HG03571 (cell line): ENCODE measurements at regions not wholly inside any gene's neighbourhood (a gene's known extent, or its start where the extent isn't known, plus 50 kb on each side); places are given as distances from the start of the nearest gene placed in this dataset.

Experiments
- ATAC-seq: cut with Tn5 transposase; IDR thresholded peaks from one replicate; pipeline ENCODE4 v1.9.1; 2021; ENCODE audit not compliant: unreplicated experiment

DNA sequence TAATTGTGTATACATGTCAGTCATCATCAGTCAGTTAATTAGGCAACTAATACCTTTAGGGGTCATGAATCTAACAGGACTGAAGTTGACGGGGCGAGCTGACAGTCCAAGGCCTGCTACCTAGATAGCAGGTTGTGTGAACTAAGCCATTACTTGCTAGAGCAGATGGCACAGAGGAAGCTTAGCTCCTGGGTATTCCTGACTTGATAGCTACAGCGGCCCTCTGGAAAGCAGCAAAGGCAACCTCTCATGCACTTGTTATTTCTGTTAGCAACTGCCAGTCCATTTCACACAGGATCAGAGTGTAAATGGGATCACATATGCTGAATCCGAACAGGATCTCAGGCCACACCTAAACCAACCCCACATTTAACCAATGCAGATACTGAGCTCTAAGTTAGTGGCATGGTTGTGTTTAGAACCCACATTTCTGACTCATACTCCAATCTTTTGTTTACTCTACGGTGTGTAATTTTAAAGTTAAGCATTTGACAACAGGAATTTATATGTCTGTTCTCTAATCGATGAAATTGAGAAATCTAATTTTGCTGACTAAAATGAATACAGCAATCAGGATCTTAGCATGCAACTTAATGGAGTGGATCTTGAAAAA, 521.3 kb upstream of the ZNF608 start:
- no peak for ATAC-seq

DNA sequence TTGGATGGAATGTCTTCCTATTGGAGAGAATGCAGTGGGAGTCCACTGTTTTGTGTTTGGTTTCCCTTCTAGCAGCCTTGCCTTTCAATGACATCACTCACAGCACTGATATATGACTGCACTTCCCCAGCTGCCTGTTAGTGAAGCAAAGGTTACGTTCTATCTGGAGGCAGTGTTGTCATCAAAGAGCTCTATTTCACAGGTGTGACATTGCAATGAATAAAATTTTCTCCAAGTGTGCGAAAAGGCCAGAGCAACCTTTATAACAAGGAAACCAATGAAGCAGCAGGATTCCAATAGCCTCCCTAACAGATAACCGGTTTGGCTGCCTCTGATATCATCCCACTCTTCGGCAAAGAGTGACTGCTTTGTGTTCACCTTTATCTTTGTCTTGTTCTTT, 523.5 kb upstream of the ZNF608 start:
- no peak for ATAC-seq

DNA sequence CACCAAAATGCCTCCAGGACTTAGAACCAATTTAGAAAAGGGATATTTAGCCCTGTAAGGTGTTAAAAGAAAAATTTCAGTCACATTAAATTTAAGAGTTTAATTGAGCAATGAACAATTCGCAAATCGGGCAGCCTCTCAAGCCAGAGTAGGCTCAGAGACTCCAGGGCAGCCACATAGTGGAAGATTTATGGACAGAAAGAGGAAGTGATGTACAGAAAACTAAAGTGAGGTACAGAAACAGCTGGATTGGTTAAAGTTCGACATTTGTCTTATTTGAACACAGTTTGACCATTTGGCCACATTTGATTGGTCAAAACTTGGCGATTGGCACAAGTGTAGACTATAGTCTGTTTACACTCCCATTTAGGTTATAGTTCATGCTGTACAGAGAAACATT, 525.9 kb upstream of the ZNF608 start:
- ATAC-seq: no peak

DNA sequence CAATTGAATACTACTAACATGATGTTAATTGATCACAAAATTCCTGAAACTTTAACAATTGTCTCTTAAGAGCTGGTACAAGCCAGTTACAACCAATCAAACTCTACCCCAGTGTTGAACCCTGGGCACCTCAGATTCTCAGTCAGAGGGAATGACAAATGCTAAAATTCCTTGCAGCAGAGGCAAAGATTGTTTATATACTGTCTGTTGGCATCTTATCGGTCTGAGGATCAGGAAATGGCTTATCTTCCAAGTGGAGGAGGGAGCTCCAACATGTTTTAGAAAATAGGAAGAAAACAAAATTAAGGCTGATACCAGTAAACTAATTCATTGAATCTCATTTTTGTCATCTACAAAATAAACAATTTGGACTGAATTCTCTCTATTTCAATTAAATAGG, 527.8 kb upstream of the ZNF608 start:
- no peak for ATAC-seq

DNA sequence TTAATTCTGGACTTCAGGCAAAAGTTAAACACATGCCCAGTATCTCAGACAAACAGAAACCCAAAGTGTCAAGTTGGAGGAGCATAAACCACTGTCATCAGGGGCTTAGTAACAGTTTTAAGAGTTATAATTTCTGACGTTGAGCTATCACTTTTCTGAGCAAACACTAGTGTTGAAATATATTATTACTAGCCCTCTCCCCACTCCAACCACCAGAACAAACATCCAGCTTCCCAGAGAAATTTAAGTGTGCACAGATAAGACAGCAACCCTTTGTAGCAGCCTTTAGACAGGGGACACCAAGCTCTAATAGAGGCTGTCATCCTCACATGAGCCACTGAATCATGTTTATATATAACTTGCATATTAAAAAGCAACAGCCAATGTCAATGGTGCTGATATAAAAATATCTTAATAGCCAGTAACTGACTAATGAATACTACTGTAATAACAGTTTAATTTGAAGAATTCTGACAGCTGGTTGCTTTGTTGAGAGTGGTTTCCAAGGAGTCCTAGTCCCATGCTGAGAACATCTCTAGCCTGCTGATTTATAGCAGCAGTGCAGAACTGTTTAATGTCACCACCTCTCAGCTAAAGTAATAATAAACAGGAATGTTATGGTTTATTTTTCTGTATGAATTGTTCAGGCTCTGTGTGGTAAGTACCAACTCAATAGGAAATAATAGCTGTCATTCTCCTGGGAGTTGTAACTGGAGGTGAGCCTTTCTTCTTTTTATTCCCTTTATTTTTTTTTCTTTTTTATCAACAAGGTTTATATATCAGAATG, 528.7 kb upstream of the ZNF608 start:
- no peak for ATAC-seq

DNA sequence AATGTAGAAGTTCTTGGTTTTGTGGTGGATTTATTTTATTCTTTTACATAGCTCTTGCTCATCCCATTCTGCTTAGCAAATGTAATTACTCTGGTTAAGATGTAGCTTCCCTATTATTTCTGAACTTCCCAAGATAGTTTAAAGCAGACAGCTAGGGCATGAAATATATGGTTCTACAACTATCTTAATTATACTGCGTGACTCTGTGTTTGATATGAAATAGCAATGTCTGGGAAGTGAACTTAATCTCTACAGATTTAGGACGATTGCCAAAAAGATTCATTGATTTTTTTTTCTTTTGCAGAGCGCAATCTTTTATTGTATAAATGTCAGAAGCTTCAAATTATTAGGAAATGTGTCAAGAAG, 529.3 kb upstream of the ZNF608 start:
- ATAC-seq: no peak

DNA sequence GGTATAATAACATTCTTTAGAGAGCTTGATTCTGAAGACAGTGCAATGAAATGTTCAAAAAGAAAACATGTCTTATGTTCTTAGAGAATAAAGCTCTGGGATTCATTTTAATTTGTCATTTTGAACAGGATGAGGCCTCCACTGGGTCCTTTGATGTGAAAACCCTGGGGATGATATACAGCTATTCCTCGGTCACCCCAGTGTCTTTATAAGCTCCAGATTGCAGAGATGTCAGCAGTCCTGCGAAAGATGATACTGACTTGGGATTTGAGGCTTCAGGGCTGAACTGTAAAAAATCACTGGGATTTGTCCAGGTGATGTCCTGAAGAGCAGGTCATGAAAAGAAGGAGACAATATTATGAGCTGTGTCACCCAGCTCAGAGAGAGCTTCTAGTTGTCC, 529.7 kb upstream of the ZNF608 start:
- ATAC-seq: no peak

DNA sequence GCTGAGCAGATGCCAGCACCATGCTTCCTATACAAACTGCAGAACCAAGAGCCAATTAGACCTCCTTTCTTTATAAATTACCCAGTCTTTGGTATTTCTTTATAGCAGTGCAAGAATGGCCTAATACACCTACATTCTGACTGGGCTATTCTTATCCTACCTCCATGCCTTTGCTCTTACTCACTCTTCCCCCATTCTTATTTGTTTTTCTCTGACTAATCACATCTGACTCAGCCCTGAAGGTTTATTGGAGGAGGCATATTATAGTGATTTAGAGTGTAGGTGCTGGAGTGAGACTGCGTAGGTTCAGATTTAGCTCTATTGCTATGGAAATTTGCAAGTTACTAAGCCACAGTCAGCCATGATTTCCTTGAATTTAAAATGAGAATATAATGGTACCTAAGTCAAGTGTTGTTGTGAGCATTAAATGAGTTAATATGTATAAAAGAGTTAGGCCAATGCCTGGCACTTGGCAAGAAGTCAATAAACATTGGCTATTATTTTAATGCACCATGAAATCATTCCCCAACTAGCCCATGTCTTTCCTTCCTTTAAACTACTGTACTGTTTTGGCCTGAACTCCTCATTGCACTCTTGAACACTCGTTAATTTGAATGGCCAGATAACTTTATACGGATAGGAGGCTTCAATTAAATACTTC, 531.2 kb upstream of the ZNF608 start:
- no peak for ATAC-seq

DNA sequence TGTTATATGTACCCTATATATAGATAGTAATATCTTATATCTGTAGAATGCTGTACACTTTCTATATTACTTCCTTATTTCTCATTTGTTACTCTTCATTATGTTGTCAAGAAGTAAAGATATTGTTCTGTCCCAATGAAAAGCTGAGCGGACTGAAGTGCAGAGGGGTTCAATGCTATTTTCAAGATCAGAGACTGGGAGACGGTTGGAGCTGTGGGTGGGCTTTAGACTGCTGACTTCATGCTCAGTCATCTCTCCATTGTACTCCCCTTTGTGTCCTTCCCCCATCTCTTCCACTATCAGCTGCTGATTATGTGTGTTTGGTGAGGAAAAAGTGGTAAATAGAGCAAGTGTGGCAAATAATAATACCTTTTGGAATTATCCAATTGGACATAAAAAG, 532.3 kb upstream of the ZNF608 start:
- ATAC-seq: no peak

DNA sequence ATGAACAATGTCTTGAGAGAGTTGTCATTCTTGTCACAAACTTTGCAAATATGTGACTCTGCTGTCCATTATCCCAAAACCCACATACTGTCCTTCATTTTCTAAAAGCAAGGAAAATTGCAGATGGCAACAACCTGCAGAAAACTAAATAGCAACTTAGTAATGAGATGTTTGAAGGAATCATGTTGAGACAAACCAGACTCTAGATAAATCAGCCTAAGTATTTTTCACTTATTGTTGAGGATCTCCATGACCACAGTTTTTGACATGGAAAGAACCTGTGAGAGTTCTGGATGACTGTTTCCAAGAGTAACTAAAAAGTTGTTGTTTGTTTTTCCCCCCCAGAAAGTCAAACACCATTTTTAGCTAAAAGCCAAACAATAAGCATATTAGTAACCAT, 535.2 kb upstream of the ZNF608 start:
- ATAC-seq: no peak

DNA sequence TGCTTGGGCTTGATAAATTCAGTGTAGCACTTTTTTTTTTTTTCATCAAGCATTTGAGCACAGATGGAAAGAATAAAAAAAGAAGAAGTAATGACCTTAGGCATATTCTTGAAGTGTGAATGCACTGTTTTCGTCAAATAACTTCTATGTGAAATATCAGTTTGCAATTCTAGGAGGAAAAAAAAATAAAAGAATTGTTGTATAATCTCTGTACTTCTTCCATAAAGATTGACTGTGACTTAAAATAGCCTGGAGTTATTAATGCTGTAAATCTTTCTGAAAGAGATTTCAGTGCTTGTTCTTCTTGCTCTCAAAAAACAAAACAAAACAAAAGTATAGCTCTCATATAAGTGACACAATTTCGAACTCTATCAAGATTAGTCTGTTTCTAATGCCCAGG, 536.9 kb upstream of the ZNF608 start:
- no peak for ATAC-seq

DNA sequence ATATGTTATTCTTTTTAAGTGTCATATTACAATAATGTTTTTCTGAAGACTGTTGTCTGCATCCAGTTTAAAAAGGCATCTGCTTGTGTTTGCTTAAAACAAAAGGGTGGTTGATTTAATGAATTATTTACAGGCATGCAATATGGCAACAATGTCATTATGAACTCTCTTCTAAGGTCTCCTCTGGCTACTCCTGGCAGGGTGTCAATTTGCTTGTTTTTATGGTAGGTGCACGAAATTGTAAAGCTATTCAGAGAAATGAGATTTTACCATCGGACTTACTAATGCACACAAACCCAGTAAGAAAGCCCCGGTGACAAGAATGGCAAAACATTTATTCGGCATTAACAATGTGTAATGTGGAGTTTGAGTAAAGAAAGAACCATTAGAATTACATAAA, 539.8 kb upstream of the ZNF608 start:
- no peak for ATAC-seq

DNA sequence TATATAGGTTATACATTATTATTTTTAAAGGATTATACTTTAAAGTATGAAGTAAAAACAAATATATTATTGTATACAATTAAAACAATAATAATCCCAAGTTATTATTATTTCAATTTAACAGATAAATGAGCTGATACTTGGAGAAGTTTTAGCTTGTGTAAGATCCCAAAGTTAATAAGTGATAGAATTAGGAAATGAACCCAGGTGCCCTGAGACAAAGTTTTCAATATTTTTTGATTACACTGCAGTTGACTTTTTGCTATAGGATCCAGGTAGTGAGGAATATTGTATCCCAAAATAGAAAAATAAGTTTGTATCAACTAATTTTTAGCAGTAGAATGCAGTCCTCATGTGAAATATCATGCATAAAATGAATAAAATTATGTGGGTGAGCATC, 543.2 kb upstream of the ZNF608 start:
- ATAC-seq: no peak

DNA sequence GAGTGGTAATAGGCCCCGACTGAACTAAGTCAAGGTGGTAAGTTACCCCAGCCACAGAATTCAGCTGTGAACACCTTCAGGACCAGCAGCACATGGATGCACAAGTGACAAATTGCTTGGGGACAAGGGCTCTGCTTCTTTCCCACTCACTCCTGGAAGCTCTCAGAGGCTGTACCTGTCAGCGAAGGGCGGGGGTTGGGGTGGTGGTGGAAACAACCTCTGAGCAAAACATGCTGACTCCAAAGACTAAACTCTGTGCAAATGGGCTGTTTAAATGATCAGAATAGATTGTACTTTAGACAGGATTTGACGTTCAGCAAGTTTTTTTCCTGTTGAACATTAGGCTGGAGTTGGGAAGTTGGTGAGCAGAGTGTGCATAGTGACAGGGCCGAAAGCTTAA, 544.5 kb upstream of the ZNF608 start:
- ATAC-seq: no peak

DNA sequence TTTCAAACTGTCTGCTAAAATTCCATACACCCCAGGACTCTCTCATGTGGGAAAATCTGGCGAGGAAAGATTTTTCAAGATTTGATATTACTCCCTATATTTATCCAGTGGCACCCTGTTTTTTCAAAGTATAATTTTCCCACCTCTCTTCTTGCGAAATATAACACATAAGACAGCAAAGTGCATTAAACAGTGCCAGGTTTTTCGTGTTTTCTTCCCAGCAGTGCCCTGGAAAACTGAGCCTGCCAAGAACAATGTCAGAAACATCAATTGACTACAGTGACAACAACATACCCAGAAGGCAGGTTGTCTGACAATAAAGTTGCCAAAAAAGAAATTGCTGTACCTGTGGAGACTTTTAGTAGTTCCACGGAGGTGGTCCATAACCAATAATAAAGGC, 545.0 kb upstream of the ZNF608 start:
- no peak for ATAC-seq

DNA sequence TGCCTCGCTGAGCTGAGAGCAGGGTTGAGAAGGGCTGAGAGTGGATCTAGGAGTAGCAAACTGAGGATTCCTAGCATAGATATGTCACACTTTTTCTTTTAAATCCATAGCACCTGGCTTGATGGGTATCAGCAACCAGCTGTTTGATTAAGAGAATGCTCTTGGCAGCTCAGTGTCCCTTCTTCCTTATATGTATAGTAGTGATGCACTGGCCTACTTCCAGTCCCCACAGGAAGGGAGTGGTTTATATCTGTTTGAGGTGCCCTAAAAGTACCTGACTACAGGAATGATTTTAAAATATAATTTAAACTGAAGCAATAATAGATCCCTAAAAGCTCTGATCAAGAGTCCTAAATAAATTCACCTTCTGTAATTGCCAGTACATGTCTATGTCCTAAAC, 546.8 kb upstream of the ZNF608 start:
- no peak for ATAC-seq

DNA sequence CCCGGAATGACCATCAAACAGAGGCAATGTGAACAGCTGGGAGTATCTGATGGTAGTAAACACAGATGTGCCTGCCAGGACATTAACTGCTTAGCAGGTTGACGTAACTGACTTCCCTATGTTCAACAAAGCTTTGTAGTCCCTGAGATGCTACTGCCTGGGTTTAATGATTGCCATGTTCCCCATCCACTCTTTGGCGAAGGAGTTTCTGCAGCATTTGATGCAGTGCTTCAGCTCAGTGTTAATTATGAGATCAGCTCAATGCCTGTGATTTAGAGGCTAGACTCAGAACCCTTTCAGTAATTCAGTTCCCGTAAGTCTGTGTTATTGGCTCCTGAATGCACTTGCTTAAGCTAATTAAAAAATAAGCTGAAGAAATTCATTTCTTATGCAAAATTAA, 547.3 kb upstream of the ZNF608 start:
- ATAC-seq: no peak

DNA sequence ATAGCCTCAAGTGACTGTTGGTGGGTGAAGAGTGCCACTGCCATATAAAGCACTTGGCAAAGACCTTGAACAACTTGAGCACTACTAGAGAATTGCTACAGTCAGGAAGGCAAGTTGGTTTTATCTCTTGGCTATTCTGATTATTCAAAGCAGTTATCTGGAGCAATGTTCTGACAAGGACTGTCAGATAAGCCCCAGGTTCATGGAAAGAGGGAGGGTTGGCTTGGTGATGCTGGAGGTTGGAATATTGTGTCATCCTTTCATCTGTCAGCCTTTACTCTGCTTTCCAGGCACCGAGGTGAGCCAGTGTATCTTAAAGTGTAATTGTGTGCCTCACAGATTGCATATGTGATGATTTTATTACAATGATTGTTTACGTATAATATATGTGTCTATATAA, 548.4 kb upstream of the ZNF608 start:
- ATAC-seq: no peak

DNA sequence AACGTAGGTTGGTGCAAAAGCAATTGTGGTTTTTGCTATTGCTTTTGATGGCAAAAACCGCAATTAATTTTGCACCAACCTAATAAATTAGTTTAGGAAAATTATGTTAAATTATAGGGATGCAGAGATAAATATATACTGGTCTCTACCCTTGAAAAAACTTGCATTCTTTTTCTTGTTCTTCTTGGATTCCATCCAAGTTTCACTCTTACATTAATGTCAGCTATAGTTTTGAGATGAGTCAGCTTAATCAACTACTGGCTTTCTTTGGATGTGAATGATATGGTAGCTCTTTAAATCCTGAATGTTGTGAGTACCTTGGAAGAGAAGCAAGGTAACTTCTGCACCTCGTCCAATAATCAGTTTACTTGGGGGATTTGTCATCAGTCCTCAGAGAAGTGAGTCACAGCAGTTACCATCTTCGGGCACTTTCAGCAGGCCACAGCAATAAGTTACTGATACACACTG, 549.0 kb upstream of the ZNF608 start:
- no peak for ATAC-seq

DNA sequence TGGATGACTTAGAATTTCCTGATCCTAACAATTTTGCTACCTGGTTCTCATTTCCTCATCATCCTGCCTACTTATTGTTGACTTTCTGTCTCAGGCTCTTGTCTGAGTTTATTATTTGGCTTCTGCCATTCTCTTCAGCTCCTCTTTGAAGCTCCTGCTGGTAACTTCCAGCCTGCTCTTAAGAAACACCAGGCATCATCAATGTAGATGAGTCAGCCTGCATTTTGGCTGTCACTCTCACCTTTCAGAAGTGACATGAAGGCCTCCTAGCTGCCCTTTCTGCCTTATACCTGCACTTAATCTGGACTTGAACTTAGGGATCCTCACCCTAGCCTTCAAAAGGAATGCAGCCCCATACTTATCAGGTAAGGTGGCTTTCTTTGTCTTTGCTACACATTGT, 551.8 kb upstream of the ZNF608 start:
- no peak for ATAC-seq

DNA sequence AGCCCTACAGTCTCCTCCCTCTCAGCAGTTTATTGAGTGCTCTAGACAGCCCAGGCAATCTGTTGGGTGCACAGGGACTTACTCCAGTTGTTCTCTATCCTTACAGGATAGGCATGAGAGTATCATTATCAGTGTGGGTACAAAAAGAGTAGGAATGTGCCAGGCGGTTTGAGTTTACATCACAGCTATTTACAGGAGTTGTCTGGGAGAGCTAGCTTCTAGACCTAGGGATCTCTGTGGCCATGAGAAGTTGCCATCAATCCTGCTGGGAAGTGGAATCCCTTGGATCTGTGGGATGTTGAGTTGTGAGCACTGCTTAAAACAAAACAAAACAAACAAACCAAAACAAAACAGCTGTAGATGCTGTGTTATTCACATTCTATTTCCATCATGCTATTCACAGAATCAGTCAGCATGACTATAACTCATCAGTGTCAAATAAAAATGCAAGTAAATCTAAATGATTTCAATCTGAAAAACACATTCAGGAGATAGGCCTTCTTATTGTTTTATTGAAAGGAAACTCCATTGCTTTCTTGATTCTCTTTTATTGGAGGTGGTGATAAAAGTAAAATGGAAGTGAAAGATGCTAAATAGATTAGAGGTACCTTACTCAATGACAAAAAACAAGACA, 552.4 kb upstream of the ZNF608 start:
- no peak for ATAC-seq

DNA sequence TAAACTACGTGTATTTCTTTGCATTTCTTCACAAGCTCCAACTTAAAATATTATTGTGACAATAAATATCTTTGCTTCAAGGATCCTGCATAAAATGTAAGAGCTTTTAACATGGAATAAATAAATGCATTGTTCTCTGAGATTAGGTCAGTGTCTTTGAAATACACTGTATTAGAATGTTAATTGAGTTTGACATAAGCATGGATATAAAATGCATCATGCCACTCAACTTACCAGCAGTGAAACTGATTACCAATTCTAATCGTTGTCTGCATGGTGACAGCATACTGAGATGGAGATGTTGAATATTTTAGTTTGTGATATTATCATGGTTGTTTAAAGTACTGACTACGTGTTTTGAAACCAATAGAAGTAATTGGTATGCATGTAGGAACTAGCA, 555.3 kb upstream of the ZNF608 start:
- ATAC-seq: no peak
